Mucosa of rectum (tissue), 2 donors: ENCODE measurements at regions not wholly inside any gene's neighbourhood (a gene's known extent, or its start where the extent isn't known, plus 50 kb on each side); places are given as distances from the start of the nearest gene placed in this dataset.

Experiments
- H3K27ac ChIP-seq, 2 donors: one replicate each; pipeline ENCODE4 v1.7.0; 2013; ENCODE audit warnings: inconsistent platforms in 2 of 2, low read depth in 2 of 2, low read length in 2 of 2
- H3K27me3 ChIP-seq, 2 donors: one replicate each; pipeline ENCODE4 v1.7.0; 2013; ENCODE audit warnings: low read length in 2 of 2; ENCODE audit not compliant: control insufficient read depth in 2 of 2, insufficient read depth in 2 of 2
- H3K36me3 ChIP-seq, 2 donors: one replicate each; pipeline ENCODE4 v1.7.0; 2013; ENCODE audit warnings: low read length in 2 of 2; ENCODE audit not compliant: control insufficient read depth in 2 of 2, insufficient read depth in 2 of 2
- H3K4me1 ChIP-seq, 2 donors: one replicate each; pipeline ENCODE4 v1.7.0; 2013; ENCODE audit warnings: low read length in 2 of 2, mild to moderate bottlenecking in 1 of 2; ENCODE audit not compliant: control insufficient read depth in 2 of 2, insufficient read depth in 2 of 2
- H3K4me3 ChIP-seq, 2 donors: one replicate each; pipeline ENCODE4 v1.7.0; 2013; ENCODE audit warnings: low read length in 2 of 2
- H3K9ac ChIP-seq, 2 donors: one replicate each; pipeline ENCODE4 v1.7.0; 2013; ENCODE audit warnings: low read length in 2 of 2, low read depth in 1 of 2, mild to moderate bottlenecking in 1 of 2
- H3K9me3 ChIP-seq, 2 donors: one replicate each; pipeline ENCODE4 v1.7.0; 2013; ENCODE audit warnings: low read length in 2 of 2; ENCODE audit not compliant: control insufficient read depth in 2 of 2
- donor health status: healthy.
- donor health status: Normal muscosa, but diverticular disease.

DNA sequence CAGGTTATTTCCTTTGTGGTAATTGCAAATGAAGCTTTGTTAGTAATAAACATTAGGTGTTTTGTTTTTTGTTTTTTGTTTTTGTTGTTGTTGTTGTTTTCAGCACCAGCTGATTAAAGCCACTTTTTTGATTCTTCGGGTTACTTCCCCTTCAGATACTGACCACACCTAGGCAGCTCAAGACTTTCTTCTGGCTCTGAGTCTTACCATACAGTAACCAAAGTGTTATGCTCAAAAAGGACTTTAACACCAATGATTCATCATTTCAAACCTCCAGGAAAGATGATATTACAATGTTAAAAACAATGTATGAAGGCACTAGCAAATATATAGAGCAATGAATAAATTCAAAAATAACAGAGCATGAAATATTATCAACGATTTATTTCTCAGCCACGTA is 265.2 kb upstream of the SP8 start:
- H3K9me3 ChIP-seq: no peaks in the 10 kb centered on the region
- no peak overlapping the region for H3K9ac ChIP-seq
- peaks cover 0 to 5% of the 10 kb centered on the region in 2 donors for H3K4me1 ChIP-seq
- H3K27ac ChIP-seq: no peak overlapping the region
- no peaks in the 10 kb centered on the region for H3K36me3 ChIP-seq
- H3K4me3 ChIP-seq: no peak overlapping the region
- H3K27me3 ChIP-seq: no peaks in the 10 kb centered on the region

- Histone ChIP-seq H3K36me3 (no peaks in the 10 kb centered on the region), H3K4me1 (peaks cover 0 to 5% of the 10 kb centered on the region in 2 donors), H3K9me3 (no peaks in the 10 kb centered on the region), H3K4me3 (no peak overlapping the region), H3K9ac (no peak overlapping the region), H3K27me3 (no peaks in the 10 kb centered on the region), H3K27ac (no peak overlapping the region)
Measured at GRCh38 chr7:21054427-21055112, 267.9 kb upstream of the SP8 start.

GRCh38 chr7:21059069-21059468 is 272.4 kb upstream of the SP8 start:
- Histone ChIP-seq H3K27ac (no peak overlapping the region), H3K9me3 (no peaks in the 10 kb centered on the region), H3K36me3 (no peaks in the 10 kb centered on the region), H3K27me3 (no peaks in the 10 kb centered on the region), H3K4me1 (no peaks in the 10 kb centered on the region), H3K4me3 (no peak overlapping the region), H3K9ac (no peak overlapping the region)

- no peak overlapping the region for H3K4me3 ChIP-seq
- H3K9me3 ChIP-seq: no peaks in the 10 kb centered on the region
- H3K36me3 ChIP-seq: no peaks in the 10 kb centered on the region
- H3K27ac ChIP-seq: no peak overlapping the region
- H3K9ac ChIP-seq: no peak overlapping the region
- peaks cover 0 to 3% of the 10 kb centered on the region in 2 donors for H3K4me1 ChIP-seq
- H3K27me3 ChIP-seq: no peaks in the 10 kb centered on the region
Measured at GRCh38 chr7:21063106-21063505, 276.4 kb upstream of the SP8 start.

GRCh38 chr7:21064698-21065648 is 278.3 kb upstream of the SP8 start:
- Histone ChIP-seq H3K9me3 (no peaks in the 10 kb centered on the region), H3K36me3 (no peaks in the 10 kb centered on the region), H3K27me3 (no peaks in the 10 kb centered on the region), H3K4me3 (no peak overlapping the region), H3K9ac (no peak overlapping the region), H3K27ac (peak overlapping the region in 1 of 2 donors; percentile 3), H3K4me1 (peaks cover 0 to 3% of the 10 kb centered on the region in 2 donors)

- H3K4me3 ChIP-seq: no peak overlapping the region
- H3K36me3 ChIP-seq: no peaks in the 10 kb centered on the region
- H3K27me3 ChIP-seq: no peaks in the 10 kb centered on the region
- peaks cover 0 to 3% of the 10 kb centered on the region in 2 donors for H3K4me1 ChIP-seq
- H3K27ac ChIP-seq: no peak overlapping the region
- H3K9ac ChIP-seq: no peak overlapping the region
- H3K9me3 ChIP-seq: no peaks in the 10 kb centered on the region
Measured at GRCh38 chr7:21066221-21066620, 279.5 kb upstream of the SP8 start.

DNA sequence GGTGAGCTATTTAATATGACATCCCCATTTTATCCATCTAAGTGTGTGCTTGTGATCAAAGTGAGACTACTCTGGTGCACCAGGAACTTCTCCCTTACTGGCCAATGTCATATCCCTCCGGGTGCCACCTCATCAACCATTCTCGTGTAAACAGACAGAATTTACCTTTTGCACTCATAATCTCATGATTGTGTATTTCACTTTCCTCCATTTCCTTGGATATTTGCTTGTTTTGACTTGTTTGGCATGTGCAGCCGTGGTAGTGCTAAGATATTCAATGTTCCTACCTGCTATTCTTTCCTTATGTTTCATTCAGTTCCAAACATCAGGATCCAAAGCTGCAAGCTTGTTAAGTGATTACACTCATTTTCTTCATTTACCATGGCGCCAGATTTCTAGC is 280.5 kb upstream of the SP8 start:
- no peak overlapping the region for H3K9ac ChIP-seq
- no peak overlapping the region for H3K4me3 ChIP-seq
- no peak overlapping the region for H3K27ac ChIP-seq
- H3K4me1 ChIP-seq: peaks cover 0 to 3% of the 10 kb centered on the region in 2 donors
- H3K27me3 ChIP-seq: no peaks in the 10 kb centered on the region
- no peaks in the 10 kb centered on the region for H3K36me3 ChIP-seq
- H3K9me3 ChIP-seq: no peaks in the 10 kb centered on the region

DNA sequence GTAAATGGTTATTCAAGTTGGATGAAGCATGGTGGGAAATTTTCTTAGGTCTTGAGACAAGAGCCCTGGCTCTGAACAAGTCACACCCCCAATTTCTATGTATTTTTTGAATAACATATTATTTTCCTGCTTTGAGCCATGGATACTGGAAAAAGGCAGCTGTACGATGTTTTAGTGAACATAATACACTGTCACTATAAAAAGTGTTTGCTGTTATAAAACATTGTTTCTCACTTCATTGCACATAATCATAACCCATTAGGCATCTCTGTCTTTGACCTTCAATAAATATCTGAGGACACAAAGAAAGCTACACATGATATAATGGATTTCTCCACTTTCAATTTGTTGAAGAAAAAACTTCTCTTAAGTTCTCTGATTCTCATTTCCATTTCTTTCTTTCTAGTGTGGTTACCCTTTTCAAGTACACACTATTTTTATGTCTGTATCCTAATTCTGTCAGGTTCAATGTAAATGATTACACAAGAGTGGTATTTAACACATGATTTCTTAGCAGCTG is 283.9 kb upstream of the SP8 start:
- Histone ChIP-seq H3K36me3 (no peaks in the 10 kb centered on the region), H3K27ac (no peak overlapping the region), H3K9me3 (no peaks in the 10 kb centered on the region), H3K27me3 (no peaks in the 10 kb centered on the region), H3K9ac (no peak overlapping the region), H3K4me1 (peaks cover 0 to 6% of the 10 kb centered on the region in 2 donors), H3K4me3 (no peak overlapping the region)

DNA sequence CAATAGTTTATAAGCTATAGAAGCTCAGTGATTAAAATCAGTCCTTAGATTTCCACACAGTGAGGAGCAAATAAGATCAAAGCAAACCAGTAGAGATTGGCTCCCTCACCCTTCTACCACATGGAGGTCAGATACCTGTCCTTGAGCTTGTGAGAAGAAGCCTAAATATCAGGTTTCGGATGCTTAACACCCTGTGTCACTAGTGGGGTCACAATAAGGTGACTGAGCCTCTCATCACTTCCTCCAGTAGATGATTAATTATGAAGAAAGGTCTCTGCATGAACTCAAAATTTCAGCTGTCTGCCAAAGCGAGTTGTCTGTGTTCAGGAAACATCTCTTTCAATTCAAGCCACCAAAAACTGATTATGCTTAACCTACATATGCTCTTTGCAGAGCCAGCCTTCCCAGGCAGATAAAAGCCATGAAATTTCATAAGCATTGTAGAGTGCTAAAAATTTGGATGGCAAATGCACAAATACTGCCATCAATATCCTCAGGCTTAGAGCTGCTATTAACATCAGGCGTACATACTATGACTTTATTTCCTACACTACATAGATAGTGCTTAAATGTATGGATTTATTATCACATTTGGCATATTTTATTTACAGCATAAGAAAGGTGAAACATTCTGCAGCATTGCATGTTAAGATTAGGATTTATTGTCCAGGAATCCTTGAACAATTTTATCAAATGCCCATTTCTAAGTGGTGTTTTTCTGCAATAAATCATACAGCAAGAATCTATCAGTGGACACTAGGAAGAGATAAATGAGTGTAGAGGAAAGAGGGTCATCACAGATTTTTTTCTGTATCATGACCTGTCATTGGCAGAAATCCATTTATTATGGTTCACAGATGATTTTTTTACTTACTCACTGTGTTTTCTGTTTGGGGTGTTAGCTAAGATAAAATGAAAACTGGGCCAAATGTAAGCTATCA is 285.1 kb upstream of the SP8 start:
- H3K9me3 ChIP-seq: no peaks in the 10 kb centered on the region
- H3K9ac ChIP-seq: no peak overlapping the region
- no peaks in the 10 kb centered on the region for H3K27me3 ChIP-seq
- H3K27ac ChIP-seq: no peak overlapping the region
- H3K36me3 ChIP-seq: no peaks in the 10 kb centered on the region
- H3K4me1 ChIP-seq: peaks cover 0 to 7% of the 10 kb centered on the region in 2 donors
- no peak overlapping the region for H3K4me3 ChIP-seq
